B cell (primary cell): ENCODE measurements at regions not wholly inside any gene's neighbourhood (a gene's known extent, or its start where the extent isn't known, plus 50 kb on each side); places are given as distances from the start of the nearest gene placed in this dataset.

Source experiments
- ATAC-seq: fragments of 200-7000 bp; cut with Tn5 transposase; one replicate; pipeline ENCODE4 v1.10.0; 2021; ENCODE audit warnings: low read depth, mild to moderate bottlenecking, moderate number of reproducible peaks, moderate library complexity
- CTCF ChIA-PET: fragments of 350-600 bp; sonication (Branson Sonifier 250); formaldehyde crosslinking; loops from one replicate; lab custom pipeline; 2021; ENCODE audit warnings: antibody characterized with exemption, inconsistent platforms; lab: Charles Lee
- POLR2A ChIA-PET: fragments of 350-600 bp; sonication (Branson Sonifier 250); formaldehyde crosslinking; loops from one replicate; lab custom pipeline; 2021; ENCODE audit warnings: antibody characterized with exemption; lab: Charles Lee
- DNase-seq: peaks from one replicate; pipeline ENCODE4 v3.0.0; 2013
- H2AFZ ChIP-seq: 2 replicates; pipeline ENCODE4 v1.6.1; 2012; ENCODE audit warnings: mild to moderate bottlenecking, low read depth, low read length; ENCODE audit not compliant: insufficient read depth, poor library complexity, severe bottlenecking
- H3K27ac ChIP-seq, 2 donors: 1 replicate in 1 of 2; 2 replicates in 1 of 2; pipeline ENCODE4 v1.5.1; 2012 to 2013; ENCODE audit warnings: low read length in 2 of 2, mild to moderate bottlenecking in 2 of 2, moderate library complexity in 1 of 2
- H3K27me3 ChIP-seq, 4 experiments: fragments of 200-600 bp in 1 of 4; sonication (generic) in 1 of 4; replicated peaks in 1 of 4; 1 replicate in 2 of 4; 2 replicates in 2 of 4; pipeline versions ENCODE4 v1.6.1 to v1.7.0; 2013 to 2016; ENCODE audit warnings: low read length in 3 of 4, mild to moderate bottlenecking in 2 of 4, mixed read lengths in 1 of 4, moderate library complexity in 1 of 4; ENCODE audit not compliant: insufficient read depth in 4 of 4, control insufficient read depth in 3 of 4; ENCODE audit errors: control extremely low read depth in 1 of 4
- H3K36me3 ChIP-seq, 2 experiments: replicated peaks in 1 of 2; 1 replicate in 1 of 2; 2 replicates in 1 of 2; pipeline versions ENCODE4 v1.6.1 to v1.7.1; 2013; ENCODE audit warnings: low read length in 1 of 2; ENCODE audit not compliant: insufficient read depth in 2 of 2, control insufficient read depth in 1 of 2; ENCODE audit errors: control extremely low read depth in 1 of 2, extremely low read depth in 1 of 2
- H3K4me1 ChIP-seq, 2 donors: fragments of 200-600 bp in 1 of 2; sonication (generic) in 1 of 2; 1 replicate in 1 of 2; 2 replicates in 1 of 2; pipeline versions ENCODE4 v1.5.1 to v1.6.1; 2013 to 2017; ENCODE audit warnings: low read length in 2 of 2; ENCODE audit not compliant: control insufficient read depth in 2 of 2, insufficient read depth in 2 of 2
- H3K4me2 ChIP-seq: replicated peaks from 2 replicates; pipeline ENCODE3; 2012; ENCODE audit warnings: mild to moderate bottlenecking, low read depth, low read length; ENCODE audit not compliant: poor library complexity, severe bottlenecking
- H3K4me3 ChIP-seq, 5 experiments: fragments of 200-600 bp in 1 of 5; sonication (generic) in 1 of 5; 1 replicate in 3 of 5; 2 replicates in 2 of 5; pipeline versions ENCODE4 v1.5.1 to v1.7.0; 2011 to 2016; ENCODE audit warnings: low read length in 4 of 5, mild to moderate bottlenecking in 4 of 5, low read depth in 2 of 5, control low read depth in 1 of 5, moderate library complexity in 1 of 5; ENCODE audit not compliant: insufficient read depth in 1 of 5; ENCODE audit errors: control extremely low read depth in 1 of 5, extremely low read depth in 1 of 5
- H3K79me2 ChIP-seq: fragments of 200-600 bp; sonication (generic); one replicate; pipeline ENCODE4 v1.6.0; 2016; ENCODE audit warnings: low read length; ENCODE audit not compliant: control insufficient read depth, insufficient read depth
- H3K9ac ChIP-seq: fragments of 200-600 bp; sonication (generic); 2 replicates; pipeline ENCODE4 v1.6.1; 2017; ENCODE audit warnings: mild to moderate bottlenecking, low read length, moderate library complexity
- H3K9me3 ChIP-seq, 3 donors: one replicate each; pipeline versions ENCODE4 v1.6.1 to v1.7.1; 2013; ENCODE audit warnings: low read length in 2 of 3; ENCODE audit not compliant: control insufficient read depth in 2 of 3, insufficient read depth in 1 of 3; ENCODE audit errors: control extremely low read depth in 1 of 3
- H4K20me1 ChIP-seq: 2 replicates; pipeline ENCODE4 v1.6.0; 2012; ENCODE audit warnings: mild to moderate bottlenecking, low read length; ENCODE audit not compliant: insufficient read depth, control insufficient read depth, poor library complexity, severe bottlenecking
- H3K27ac Mint-ChIP-seq: one replicate; pipeline ENCODE4 v1.8.0; 2021; ENCODE audit warnings: mixed read lengths
- H3K27me3 Mint-ChIP-seq: one replicate; pipeline ENCODE4 v1.8.0; 2021; ENCODE audit warnings: mixed read lengths
- H3K4me1 Mint-ChIP-seq: one replicate; pipeline ENCODE4 v1.8.0; 2021; ENCODE audit warnings: mixed read lengths
- H3K4me3 Mint-ChIP-seq: one replicate; pipeline ENCODE4 v1.8.0; 2021; ENCODE audit warnings: mixed read lengths
- H3K9me3 Mint-ChIP-seq: one replicate; pipeline ENCODE4 v1.8.0; 2022; ENCODE audit warnings: mixed read lengths; ENCODE audit not compliant: insufficient read depth
- EZH2 ChIP-seq: IDR thresholded peaks from 2 replicates; pipeline ENCODE4 v1.6.1; 2012; ENCODE audit warnings: borderline replicate concordance, low read depth, mild to moderate bottlenecking, moderate library complexity, low read length; ENCODE audit not compliant: insufficient read depth, poor library complexity, severe bottlenecking
- WGBS: methylation state at CpG from one replicate; pipeline ENCODE4 v1.1.5; 2013; ENCODE audit warnings: missing lambda C conversion rate; ENCODE audit not compliant: insufficient coverage; 5-methylcytosine and 5-hydroxymethylcytosine counted together
- intact Hi-C: fragments of 100-400 bp; cut with micrococcal nuclease; formaldehyde crosslinking; loops from one replicate; pipeline ENCODE4 v1.10.0; 2022
- TF ChIP-seq, protein P1 (sequence below): fragments of 200-600 bp; IDR thresholded peaks from one replicate; pipeline ENCODE4 v1.8.0; 2022; ENCODE audit warnings: antibody characterized with exemption, mild to moderate bottlenecking

DNA sequence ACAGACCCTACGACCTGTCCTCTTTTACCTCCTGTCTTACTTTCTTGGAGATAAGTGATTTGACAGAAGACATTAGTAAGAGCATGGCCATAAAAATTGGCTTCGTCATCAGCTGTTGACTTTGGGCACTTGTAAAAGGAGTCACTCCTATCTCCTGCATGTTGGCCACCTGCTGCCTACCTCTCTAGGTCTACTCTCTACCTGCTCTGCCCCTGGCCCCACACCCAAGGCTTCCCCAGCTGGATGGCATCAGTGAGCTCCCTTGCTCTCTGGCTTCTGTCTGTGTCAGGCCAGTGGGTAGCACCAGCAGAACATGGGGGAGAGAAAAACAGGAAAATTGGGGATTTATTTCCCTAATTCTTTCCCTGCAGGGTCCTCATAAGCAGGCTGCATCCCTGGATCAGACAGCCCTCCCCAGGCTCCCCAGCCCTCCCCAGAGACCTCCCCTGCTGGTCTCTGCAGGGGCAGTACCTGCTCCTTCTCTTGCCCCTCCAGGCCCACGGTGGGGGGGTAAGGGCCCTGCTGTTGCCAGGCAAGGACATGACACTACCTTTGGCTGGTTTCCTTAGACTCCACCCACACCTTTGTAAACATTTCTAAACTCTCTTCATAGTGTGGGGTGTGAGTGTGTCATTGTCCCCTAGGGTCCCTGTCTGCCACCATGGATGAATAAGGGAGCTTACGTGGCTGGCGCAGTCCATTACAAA lies 157.0 kb upstream of the NECTIN1 start:
- TF ChIP-seq, protein P1, sequence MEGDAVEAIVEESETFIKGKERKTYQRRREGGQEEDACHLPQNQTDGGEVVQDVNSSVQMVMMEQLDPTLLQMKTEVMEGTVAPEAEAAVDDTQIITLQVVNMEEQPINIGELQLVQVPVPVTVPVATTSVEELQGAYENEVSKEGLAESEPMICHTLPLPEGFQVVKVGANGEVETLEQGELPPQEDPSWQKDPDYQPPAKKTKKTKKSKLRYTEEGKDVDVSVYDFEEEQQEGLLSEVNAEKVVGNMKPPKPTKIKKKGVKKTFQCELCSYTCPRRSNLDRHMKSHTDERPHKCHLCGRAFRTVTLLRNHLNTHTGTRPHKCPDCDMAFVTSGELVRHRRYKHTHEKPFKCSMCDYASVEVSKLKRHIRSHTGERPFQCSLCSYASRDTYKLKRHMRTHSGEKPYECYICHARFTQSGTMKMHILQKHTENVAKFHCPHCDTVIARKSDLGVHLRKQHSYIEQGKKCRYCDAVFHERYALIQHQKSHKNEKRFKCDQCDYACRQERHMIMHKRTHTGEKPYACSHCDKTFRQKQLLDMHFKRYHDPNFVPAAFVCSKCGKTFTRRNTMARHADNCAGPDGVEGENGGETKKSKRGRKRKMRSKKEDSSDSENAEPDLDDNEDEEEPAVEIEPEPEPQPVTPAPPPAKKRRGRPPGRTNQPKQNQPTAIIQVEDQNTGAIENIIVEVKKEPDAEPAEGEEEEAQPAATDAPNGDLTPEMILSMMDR, result no peak
- TF ChIP-seq EZH2, result no peak
- Mint-ChIP-seq H3K9me3 (no peaks in the 10 kb centered on the region), H3K4me1 (no peaks in the 10 kb centered on the region), H3K27ac (no peak overlapping the region), H3K4me3 (no peak overlapping the region), H3K27me3 (peaks cover 17% of the 10 kb centered on the region)
- no peaks in the 10 kb centered on the region for H3K4me1 ChIP-seq
- no peaks in the 10 kb centered on the region for H3K36me3 ChIP-seq
- H3K27ac ChIP-seq, result no peak overlapping the region
- H3K9me3 ChIP-seq, result no peaks in the 10 kb centered on the region
- DNase-seq (no peak), ATAC-seq (no peak)
- CTCF ChIA-PET, result no interaction called here
- H3K79me2 ChIP-seq, result no peaks in the 10 kb centered on the region
- 60% methylated on average over 2 of the region's 5 CpGs for WGBS
- H2AFZ ChIP-seq, result no peak overlapping the region
- H3K4me2 ChIP-seq, result no peak overlapping the region
- no peak overlapping the region for H3K9ac ChIP-seq
- intact Hi-C loops, result no loop called here
- POLR2A ChIA-PET, result no interaction called here
- H3K4me3 ChIP-seq, result no peak overlapping the region
- H4K20me1 ChIP-seq, result no peaks in the 10 kb centered on the region
- H3K27me3 ChIP-seq, result peaks cover 0 to 9% (median 1%) of the 10 kb centered on the region in 4 experiments

DNA sequence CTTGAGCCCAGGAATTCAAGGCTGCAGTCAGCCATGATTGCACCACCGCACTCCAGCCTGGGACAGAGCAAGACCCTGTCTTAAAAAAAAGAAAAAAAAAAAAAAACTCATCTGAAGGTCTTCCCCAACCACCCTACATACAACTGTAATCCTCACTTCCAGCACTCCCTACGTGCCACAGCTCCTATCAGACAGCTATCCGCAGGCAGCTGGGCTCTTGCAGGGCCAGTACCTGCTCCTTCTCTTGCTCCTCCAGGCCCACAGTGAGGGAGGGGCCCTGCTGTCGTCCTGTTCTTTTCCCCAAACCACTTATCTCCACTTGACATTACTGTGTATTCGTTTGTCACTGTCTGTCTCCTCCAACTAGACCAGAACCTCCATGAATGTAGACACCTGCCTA lies 156.1 kb upstream of the NECTIN1 start:
- Mint-ChIP-seq H3K27ac (no peak overlapping the region), H3K4me1 (no peaks in the 10 kb centered on the region), H3K4me3 (no peak overlapping the region), H3K9me3 (no peaks in the 10 kb centered on the region), H3K27me3 (peaks cover 11% of the 10 kb centered on the region)
- Histone ChIP-seq H4K20me1 (no peaks in the 10 kb centered on the region), H3K4me1 (no peaks in the 10 kb centered on the region), H3K4me3 (no peak overlapping the region), H3K36me3 (no peaks in the 10 kb centered on the region), H3K27ac (no peak overlapping the region), H3K9ac (no peak overlapping the region), H2AFZ (no peak overlapping the region), H3K79me2 (no peaks in the 10 kb centered on the region), H3K9me3 (no peaks in the 10 kb centered on the region), H3K4me2 (no peak overlapping the region), H3K27me3 (peaks cover 0 to 9% (median 0%) of the 10 kb centered on the region in 4 experiments)
- POLR2A ChIA-PET, result no interaction called here
- ATAC-seq (no peak), DNase-seq (no peak)
- TF ChIP-seq, protein P1, result no peak
- TF ChIP-seq EZH2, result no peak
- intact Hi-C loops, result no loop called here
- WGBS, result 86% methylated on average over 3 of the region's 5 CpGs
- CTCF ChIA-PET, result interaction anchor here (0.7 kb wide), 1 partner anchor 246 kb away, joined by 3 read pairs; no protein-coding TSS in a partner anchor
